Gastroesophageal sphincter (tissue), 4 donors: ENCODE measurements at regions not wholly inside any gene's neighbourhood (a gene's known extent, or its start where the extent isn't known, plus 50 kb on each side); places are given as distances from the start of the nearest gene placed in this dataset.

Experiments
- ATAC-seq: fragments of 150-250 bp; one replicate; pipeline ENCODE4 v1.9.1; 2016; ENCODE audit warnings: mild to moderate bottlenecking, moderate library complexity
- H3K27ac ChIP-seq, 4 donors: fragments of 200-600 bp; sonication (generic) in 3 of 4; 1 replicate in 3 of 4; 2 replicates in 1 of 4; pipeline ENCODE4 v1.5.1; 2016 to 2019
- H3K27me3 ChIP-seq: fragments of 200-600 bp; sonication (generic); one replicate; pipeline ENCODE4 v1.5.1; 2019
- H3K36me3 ChIP-seq, 2 donors: fragments of 200-600 bp; sonication (generic); one replicate each; pipeline ENCODE4 v1.5.1; 2019; ENCODE audit warnings: control low read depth in 1 of 2
- H3K4me1 ChIP-seq, 3 donors: fragments of 200-600 bp; sonication (generic); 1 replicate in 2 of 3; 2 replicates in 1 of 3; pipeline ENCODE4 v1.5.1; 2016 to 2019; ENCODE audit warnings: control low read depth in 2 of 3
- H3K4me3 ChIP-seq, 2 donors: fragments of 200-600 bp; sonication (generic); one replicate each; pipeline ENCODE4 v1.5.1; 2019; ENCODE audit warnings: mild to moderate bottlenecking in 1 of 2, moderate library complexity in 1 of 2
- H3K9me3 ChIP-seq, 3 donors: fragments of 200-600 bp; sonication (generic); one replicate each; pipeline ENCODE4 v1.5.1; 2017 to 2019; ENCODE audit warnings: control low read depth in 2 of 3
- EP300 ChIP-seq: sonication (generic); formaldehyde crosslinking; IDR thresholded peaks from one replicate; pipeline ENCODE4 v1.6.1; 2017; ENCODE audit warnings: antibody characterized with exemption, mild to moderate bottlenecking
- POLR2A ChIP-seq, 2 donors: fragments of 450-650 bp; IDR thresholded peaks; one replicate each; pipeline ENCODE4 v1.6.1; 2017; ENCODE audit warnings: antibody characterized with exemption in 2 of 2, mild to moderate bottlenecking in 2 of 2, moderate library complexity in 1 of 2
- POLR2AphosphoS5 ChIP-seq: sonication (generic); formaldehyde crosslinking; IDR thresholded peaks from one replicate; pipeline ENCODE4 v1.6.1; 2017; ENCODE audit warnings: antibody characterized with exemption
- WGBS, 2 donors: methylation state at CpG; one replicate each; pipeline ENCODE4 v1.1.5; 2018; ENCODE audit warnings: low coverage in 1 of 2; 5-methylcytosine and 5-hydroxymethylcytosine counted together
- TF ChIP-seq, protein P1 (sequence below), 4 experiments: fragments of 200-600 bp in 2 of 4; fragments of 450-650 bp in 2 of 4; sonication (generic) in 1 of 4; IDR thresholded peaks; one replicate each; pipeline ENCODE4 v1.5.1; 2017 to 2019; ENCODE audit warnings: antibody characterized with exemption in 4 of 4, mild to moderate bottlenecking in 2 of 4, moderate library complexity in 2 of 4

DNA sequence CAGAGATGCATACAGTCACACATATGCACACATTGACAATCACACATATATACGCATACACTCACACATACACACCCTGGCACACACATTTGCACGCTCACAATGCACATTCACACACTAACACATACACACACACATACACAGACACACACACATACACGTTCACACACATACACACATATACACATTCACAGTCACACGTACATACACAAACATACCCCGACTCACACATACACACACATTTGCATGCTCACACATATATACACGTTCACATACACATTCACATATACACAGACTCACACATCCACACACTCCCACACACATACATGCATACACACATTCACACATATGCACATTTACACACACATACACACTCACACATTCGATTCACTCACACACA is 366.8 kb upstream of the ID4 start:
- no peaks in the 10 kb centered on the region for H3K27me3 ChIP-seq
- no peak overlapping the region for H3K4me3 ChIP-seq

DNA sequence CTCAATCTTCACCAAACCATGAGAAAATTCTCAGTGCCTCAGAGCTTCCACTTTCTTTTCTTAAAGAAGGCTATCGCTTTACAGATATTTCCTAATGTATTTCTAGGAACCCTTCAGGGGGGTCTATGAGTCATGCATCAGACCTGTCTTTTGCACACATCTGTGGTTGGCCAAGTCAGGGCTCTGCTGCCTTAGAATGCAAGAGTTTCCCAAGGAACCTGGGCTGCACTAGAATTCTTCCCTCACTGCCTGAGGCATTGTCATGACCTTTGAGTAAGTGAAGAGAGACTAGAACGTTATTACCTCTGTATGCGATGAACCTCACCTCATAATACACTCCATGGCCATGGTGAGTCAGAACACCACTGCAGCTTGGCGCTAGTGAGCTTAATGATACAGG is 365.0 kb upstream of the ID4 start:
- Histone ChIP-seq H3K27ac (no peak overlapping the region), H3K36me3 (no peaks in the 10 kb centered on the region), H3K9me3 (no peaks in the 10 kb centered on the region), H3K4me1 (no peaks in the 10 kb centered on the region), H3K27me3 (no peaks in the 10 kb centered on the region), H3K4me3 (no peak overlapping the region)
- TF ChIP-seq, protein P1, sequence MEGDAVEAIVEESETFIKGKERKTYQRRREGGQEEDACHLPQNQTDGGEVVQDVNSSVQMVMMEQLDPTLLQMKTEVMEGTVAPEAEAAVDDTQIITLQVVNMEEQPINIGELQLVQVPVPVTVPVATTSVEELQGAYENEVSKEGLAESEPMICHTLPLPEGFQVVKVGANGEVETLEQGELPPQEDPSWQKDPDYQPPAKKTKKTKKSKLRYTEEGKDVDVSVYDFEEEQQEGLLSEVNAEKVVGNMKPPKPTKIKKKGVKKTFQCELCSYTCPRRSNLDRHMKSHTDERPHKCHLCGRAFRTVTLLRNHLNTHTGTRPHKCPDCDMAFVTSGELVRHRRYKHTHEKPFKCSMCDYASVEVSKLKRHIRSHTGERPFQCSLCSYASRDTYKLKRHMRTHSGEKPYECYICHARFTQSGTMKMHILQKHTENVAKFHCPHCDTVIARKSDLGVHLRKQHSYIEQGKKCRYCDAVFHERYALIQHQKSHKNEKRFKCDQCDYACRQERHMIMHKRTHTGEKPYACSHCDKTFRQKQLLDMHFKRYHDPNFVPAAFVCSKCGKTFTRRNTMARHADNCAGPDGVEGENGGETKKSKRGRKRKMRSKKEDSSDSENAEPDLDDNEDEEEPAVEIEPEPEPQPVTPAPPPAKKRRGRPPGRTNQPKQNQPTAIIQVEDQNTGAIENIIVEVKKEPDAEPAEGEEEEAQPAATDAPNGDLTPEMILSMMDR (IDR thresholded peaks at IDR 0.05): no peak
- TF ChIP-seq POLR2A (IDR thresholded peaks at IDR 0.05) (no peak), POLR2AphosphoS5 (no peak), EP300 (no peak)
- WGBS, 2 donors: 84 to 88% methylated on average over 3 to 4 of the region's 4 CpGs
- ATAC-seq: no peak

More for the DNA sequence above, 366.8 kb upstream of the ID4 start:
- H3K9me3 ChIP-seq: no peaks in the 10 kb centered on the region
- H3K36me3 ChIP-seq: no peaks in the 10 kb centered on the region
- WGBS, 2 donors: 79 to 83% methylated on average over 7 of the region's 7 CpGs
- H3K4me1 ChIP-seq: peaks cover 0 to 13% (median 0%) of the 10 kb centered on the region in 3 donors
- ATAC-seq: no peak
- TF ChIP-seq EP300 (no peak), POLR2AphosphoS5 (no peak), POLR2A (IDR thresholded peaks at IDR 0.05) (no peak)
- TF ChIP-seq, protein P1 (IDR thresholded peaks at IDR 0.05): no peak
- no peak overlapping the region for H3K27ac ChIP-seq

DNA sequence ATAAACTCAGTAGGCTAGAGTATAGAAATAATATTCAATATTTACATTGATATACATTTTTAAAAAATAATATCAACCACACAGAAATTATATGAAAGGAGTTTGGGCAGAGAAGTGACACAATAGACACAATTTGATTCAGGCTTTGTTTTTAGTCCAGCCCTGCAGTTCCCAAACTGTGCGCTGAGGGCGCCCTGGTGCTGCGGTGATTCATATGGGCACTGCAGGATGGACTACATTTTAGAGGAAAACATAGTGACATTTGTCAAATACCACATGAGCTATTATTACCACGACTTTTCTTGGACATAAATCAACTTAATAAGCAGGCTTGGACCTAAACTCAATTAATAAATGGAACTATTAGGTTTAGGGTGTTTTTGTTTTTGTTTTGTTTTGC is 364.3 kb upstream of the ID4 start:
- Histone ChIP-seq H3K27ac (no peak overlapping the region), H3K36me3 (no peaks in the 10 kb centered on the region), H3K4me1 (no peaks in the 10 kb centered on the region), H3K9me3 (no peaks in the 10 kb centered on the region), H3K4me3 (no peak overlapping the region), H3K27me3 (no peaks in the 10 kb centered on the region)
- no peak for TF ChIP-seq POLR2A (IDR thresholded peaks at IDR 0.05)
- TF ChIP-seq, protein P1 (IDR thresholded peaks at IDR 0.05): peak in 1 of 4 experiments; percentile 20
- no peak for TF ChIP-seq EP300
- 52 to 54% methylated on average over 4 of the region's 4 CpGs for WGBS, 2 donors
- ATAC-seq: no peak

DNA sequence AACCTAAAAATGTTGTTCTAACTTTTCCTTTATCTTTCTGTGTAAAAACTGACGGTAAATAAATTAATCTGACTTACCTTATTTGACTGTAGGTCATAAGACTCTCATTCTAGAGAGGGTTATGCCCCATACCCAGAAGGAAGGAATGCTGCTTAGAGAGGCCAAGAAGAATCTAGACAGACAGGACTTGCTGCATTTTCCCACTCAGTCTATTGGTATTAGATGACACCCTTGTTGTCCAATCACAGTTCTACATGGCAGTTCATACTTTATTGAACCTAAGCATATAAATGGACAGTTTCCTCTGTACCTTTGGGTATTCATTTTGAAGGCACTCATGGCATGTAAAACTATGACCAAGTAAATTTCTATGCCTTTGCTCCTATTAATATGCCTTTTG is 359.6 kb upstream of the ID4 start:
- no peaks in the 10 kb centered on the region for H3K27me3 ChIP-seq
- TF ChIP-seq, protein P1 (IDR thresholded peaks at IDR 0.05): no peak
- TF ChIP-seq POLR2AphosphoS5 (no peak), POLR2A (IDR thresholded peaks at IDR 0.05) (no peak), EP300 (no peak)
- H3K4me1 ChIP-seq: peaks cover 0 to 12% (median 0%) of the 10 kb centered on the region in 3 donors
- WGBS, 2 donors: 100% methylated on average over 1 of the region's 1 CpG
- H3K27ac ChIP-seq: no peak overlapping the region
- no peaks in the 10 kb centered on the region for H3K36me3 ChIP-seq
- no peak for ATAC-seq
- no peaks in the 10 kb centered on the region for H3K9me3 ChIP-seq
- no peak overlapping the region for H3K4me3 ChIP-seq

DNA sequence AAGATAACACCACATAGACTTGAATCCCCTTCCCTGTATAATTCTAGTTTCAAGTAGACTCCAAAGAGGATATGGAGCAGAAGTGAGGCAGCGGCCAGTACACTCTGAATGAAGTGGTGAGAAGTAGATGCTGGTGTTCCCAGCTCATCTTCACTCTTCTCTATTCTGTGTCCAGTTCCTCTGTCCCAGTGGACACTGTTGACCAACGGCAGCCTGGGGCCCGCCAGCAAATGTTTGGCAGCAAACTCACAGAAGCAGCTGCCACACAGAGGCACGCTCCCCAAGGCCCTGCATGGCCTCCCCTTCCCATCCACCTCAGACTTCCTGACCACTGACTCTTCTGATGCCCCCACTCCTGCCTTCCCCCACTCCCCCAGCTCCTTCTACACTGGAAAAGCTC is 358.9 kb upstream of the ID4 start:
- TF ChIP-seq EP300 (no peak), POLR2A (IDR thresholded peaks at IDR 0.05) (no peak), POLR2AphosphoS5 (no peak)
- TF ChIP-seq, protein P1 (IDR thresholded peaks at IDR 0.05): no peak
- Histone ChIP-seq H3K9me3 (no peaks in the 10 kb centered on the region), H3K27ac (no peak overlapping the region), H3K36me3 (no peaks in the 10 kb centered on the region), H3K27me3 (no peaks in the 10 kb centered on the region), H3K4me1 (peaks cover 0 to 12% (median 0%) of the 10 kb centered on the region in 3 donors), H3K4me3 (no peak overlapping the region)
- no peak for ATAC-seq
- WGBS, 2 donors: 69% methylated on average over 4 of the region's 4 CpGs; no CpG with 5 or more reads in 1 of the 2 donors
